Naive B cell (primary cell): ENCODE measurements at regions not wholly inside any gene's neighbourhood (a gene's known extent, or its start where the extent isn't known, plus 50 kb on each side); places are given as distances from the start of the nearest gene placed in this dataset.

Experiments
- ATAC-seq, 2 donors: fragments of 150-1000 bp; cut with Tn5 transposase; 2 replicates each; pipeline ENCODE4 v1.10.0; 2021; ENCODE audit warnings: low read depth in 2 of 2, mild to moderate bottlenecking in 2 of 2, moderate library complexity in 2 of 2
- DNase-seq: peaks from one replicate; pipeline ENCODE4 v3.0.0; 2022
- H3K27ac Mint-ChIP-seq, 6 donors: one replicate each; pipeline ENCODE4 v1.8.0; 2020 to 2022; ENCODE audit warnings: mild to moderate bottlenecking in 6 of 6, mixed read lengths in 6 of 6, moderate library complexity in 5 of 6, inconsistent platforms in 2 of 6
- H3K27me3 Mint-ChIP-seq, 3 donors: one replicate each; pipeline ENCODE4 v1.8.0; 2021 to 2022; ENCODE audit warnings: mixed read lengths in 3 of 3, mild to moderate bottlenecking in 1 of 3
- H3K36me3 Mint-ChIP-seq, 2 donors: one replicate each; pipeline ENCODE4 v1.8.0; 2020 to 2022; ENCODE audit warnings: mixed read lengths in 2 of 2, inconsistent platforms in 1 of 2, mild to moderate bottlenecking in 1 of 2
- H3K4me1 Mint-ChIP-seq, 3 donors: one replicate each; pipeline ENCODE4 v1.8.0; 2020 to 2022; ENCODE audit warnings: mixed read lengths in 3 of 3, inconsistent platforms in 1 of 3, mild to moderate bottlenecking in 1 of 3, moderate library complexity in 1 of 3
- H3K4me3 Mint-ChIP-seq, 8 donors: one replicate each; pipeline ENCODE4 v1.8.0; 2020 to 2022; ENCODE audit warnings: mild to moderate bottlenecking in 8 of 8, mixed read lengths in 8 of 8, moderate library complexity in 8 of 8, inconsistent platforms in 2 of 8
- H3K9me3 Mint-ChIP-seq, 7 donors: one replicate each; pipeline ENCODE4 v1.8.0; 2020 to 2022; ENCODE audit warnings: mixed read lengths in 7 of 7, mild to moderate bottlenecking in 5 of 7, inconsistent platforms in 2 of 7, moderate library complexity in 1 of 7

DNA sequence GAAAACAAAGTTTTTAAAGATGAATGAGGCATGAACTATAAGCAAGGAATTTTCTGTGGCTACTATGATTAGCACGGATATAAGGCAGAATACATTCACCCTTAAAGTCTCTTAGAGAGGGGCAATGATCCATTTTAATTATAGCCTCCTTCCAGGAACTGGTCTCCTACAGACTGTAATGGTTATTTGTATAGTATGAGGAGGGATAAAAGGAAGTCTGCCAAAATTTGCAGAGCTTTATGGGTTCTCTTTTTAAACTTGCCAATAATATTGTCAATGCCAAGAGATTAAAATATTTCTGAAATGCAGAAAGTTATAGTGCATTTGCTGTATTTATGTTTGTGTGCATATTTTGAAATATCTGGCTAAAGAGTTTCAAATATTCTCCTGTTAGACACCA is 271.4 kb upstream of the LUZP2 start:
- ATAC-seq (no peak), DNase-seq (no peak)
- no peak overlapping the region for H3K4me3 Mint-ChIP-seq
- H3K27me3 Mint-ChIP-seq, result no peaks in the 10 kb centered on the region
- H3K36me3 Mint-ChIP-seq, result no peaks in the 10 kb centered on the region
- H3K27ac Mint-ChIP-seq, result no peak overlapping the region
- peaks cover 0 to 14% (median 2%) of the 10 kb centered on the region in 7 donors for H3K9me3 Mint-ChIP-seq
- no peaks in the 10 kb centered on the region for H3K4me1 Mint-ChIP-seq

DNA sequence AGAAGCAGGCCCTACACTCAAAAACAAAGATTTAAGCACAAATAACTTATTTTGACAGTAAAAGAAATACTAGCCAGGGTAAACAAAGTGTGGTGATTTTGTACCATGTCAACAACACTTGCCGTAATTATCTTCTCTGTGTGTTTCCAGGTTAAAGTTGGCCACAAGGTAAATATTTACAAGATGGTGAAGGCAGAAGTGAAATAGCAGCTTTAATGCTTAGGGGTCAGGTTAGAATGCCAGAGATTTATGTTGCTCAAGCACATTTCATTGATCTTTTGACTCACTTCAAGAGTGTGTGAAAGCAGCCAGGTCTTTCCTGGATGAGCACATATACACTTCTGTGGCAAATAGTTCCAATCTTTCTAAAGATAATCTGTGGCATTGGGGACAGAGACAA is 270.2 kb upstream of the LUZP2 start:
- Mint-ChIP-seq H3K27ac (no peak overlapping the region), H3K4me1 (no peaks in the 10 kb centered on the region)
- ATAC-seq, result no peak

DNA sequence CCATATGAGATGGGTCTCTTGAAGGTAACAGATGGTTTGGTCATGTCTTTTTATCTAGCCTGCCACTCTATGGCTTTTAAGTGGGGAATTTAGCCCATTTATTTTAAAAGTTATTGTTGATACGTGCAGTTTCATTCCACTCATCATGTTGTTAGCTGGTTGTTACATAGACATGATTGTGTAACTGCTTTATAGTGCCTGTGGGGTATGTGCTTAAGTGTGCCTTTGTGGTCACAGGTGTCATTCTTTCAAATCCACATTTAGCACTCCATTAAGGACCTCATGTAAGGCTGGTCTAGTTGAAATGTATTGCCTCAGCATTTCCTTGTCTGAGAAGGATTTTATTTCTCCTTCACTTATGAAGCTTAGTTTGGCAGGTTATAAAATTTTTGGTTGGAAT is 263.8 kb upstream of the LUZP2 start:
- Mint-ChIP-seq H3K4me1 (no peaks in the 10 kb centered on the region), H3K9me3 (peaks cover 0 to 9% (median 2%) of the 10 kb centered on the region in 7 donors), H3K27ac (no peak overlapping the region), H3K4me3 (no peak overlapping the region), H3K27me3 (no peaks in the 10 kb centered on the region), H3K36me3 (no peaks in the 10 kb centered on the region)
- no peak for ATAC-seq
- DNase-seq, result no peak

More for the DNA sequence above, 270.2 kb upstream of the LUZP2 start:
- H3K9me3 Mint-ChIP-seq, result peaks cover 0 to 14% (median 2%) of the 10 kb centered on the region in 7 donors
- H3K36me3 Mint-ChIP-seq, result no peaks in the 10 kb centered on the region
- no peak for DNase-seq
- H3K4me3 Mint-ChIP-seq, result no peak overlapping the region
- no peaks in the 10 kb centered on the region for H3K27me3 Mint-ChIP-seq

DNA sequence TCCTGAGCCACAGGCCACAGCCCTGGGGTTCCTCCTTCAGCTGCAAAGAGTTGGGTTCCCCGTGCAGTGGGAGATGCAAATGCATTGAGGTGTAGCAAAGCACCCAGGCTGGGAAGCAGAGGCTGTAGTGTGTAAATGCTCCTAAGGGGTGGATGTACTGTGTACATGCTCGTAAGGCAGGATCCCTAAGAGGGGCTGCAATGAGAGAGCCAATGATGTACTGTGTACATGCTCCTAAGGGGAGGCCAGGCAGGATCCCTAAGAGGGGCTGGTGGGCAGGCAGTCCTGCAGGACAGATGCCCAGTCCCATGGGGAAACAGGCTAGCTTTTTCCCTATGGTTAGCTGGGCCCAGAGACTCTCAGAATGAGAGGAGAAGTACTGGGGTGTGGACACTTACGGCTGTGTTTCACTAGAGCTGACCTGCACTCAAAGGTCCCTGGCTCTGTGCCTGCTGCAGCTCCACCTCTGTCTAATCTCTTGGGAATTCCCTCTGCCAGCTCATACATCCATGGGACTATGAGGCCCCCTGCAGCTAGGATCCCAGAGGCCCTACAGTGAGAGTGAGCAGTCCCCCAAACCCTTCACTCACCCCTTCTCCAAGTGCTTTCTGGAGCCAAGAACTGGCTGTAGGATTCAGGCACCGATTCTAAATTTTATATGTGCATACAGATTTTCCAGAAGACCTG is 261.9 kb upstream of the LUZP2 start:
- Mint-ChIP-seq H3K9me3 (peaks cover 0 to 5% (median 0%) of the 10 kb centered on the region in 7 donors), H3K4me1 (no peaks in the 10 kb centered on the region)

DNA sequence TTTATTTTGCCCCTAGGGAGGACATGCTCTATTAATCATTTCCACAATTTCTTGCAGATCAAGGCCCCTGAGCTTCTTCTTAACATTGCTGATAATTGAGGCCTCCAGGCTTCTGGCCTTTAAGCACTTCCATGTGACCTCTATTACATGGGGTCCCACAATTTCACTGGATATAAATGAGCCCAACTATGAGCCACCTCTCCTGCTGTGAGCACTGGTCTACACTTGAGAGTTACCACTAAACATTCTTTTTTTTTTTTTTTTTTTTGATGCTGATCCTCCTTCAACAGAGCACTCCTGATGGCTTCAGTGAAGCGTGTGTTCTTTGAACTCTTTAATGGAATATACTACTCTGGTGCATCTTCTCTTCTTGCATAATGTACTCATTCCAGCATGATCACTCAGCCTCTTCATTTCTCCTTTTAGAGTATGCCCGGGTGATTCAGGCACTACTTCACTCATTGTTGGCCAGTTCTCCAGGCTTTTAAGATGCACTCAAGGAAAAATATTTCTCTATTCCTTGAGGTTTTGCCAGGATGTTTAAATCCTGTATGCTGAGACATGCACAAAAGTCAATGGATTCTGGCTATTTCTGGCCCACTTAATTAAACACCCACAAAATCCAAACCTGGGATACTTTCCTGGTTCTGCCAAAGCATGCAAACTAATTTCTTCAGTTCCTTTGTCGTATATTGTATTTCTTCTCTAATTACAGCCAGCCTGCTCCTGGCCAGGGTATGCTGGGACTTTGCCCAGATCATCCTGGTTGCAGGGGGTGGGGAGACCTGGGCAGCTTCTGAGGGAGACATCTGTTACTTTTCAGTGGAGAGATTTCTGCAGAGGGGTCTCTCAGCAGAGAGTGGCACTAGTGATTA is 257.8 kb upstream of the LUZP2 start:
- Mint-ChIP-seq H3K27ac (no peak overlapping the region), H3K36me3 (no peaks in the 10 kb centered on the region), H3K4me1 (peaks cover 0 to 6% (median 3%) of the 10 kb centered on the region in 3 donors), H3K27me3 (no peaks in the 10 kb centered on the region), H3K9me3 (peaks cover 0 to 9% (median under 1%) of the 10 kb centered on the region in 7 donors), H3K4me3 (no peak overlapping the region)
- no peak for DNase-seq
- ATAC-seq, result no peak

More for the DNA sequence above, 261.9 kb upstream of the LUZP2 start:
- Mint-ChIP-seq H3K27ac (no peak overlapping the region), H3K36me3 (no peaks in the 10 kb centered on the region), H3K27me3 (no peaks in the 10 kb centered on the region), H3K4me3 (no peak overlapping the region)
- ATAC-seq (no peak), DNase-seq (no peak)

DNA sequence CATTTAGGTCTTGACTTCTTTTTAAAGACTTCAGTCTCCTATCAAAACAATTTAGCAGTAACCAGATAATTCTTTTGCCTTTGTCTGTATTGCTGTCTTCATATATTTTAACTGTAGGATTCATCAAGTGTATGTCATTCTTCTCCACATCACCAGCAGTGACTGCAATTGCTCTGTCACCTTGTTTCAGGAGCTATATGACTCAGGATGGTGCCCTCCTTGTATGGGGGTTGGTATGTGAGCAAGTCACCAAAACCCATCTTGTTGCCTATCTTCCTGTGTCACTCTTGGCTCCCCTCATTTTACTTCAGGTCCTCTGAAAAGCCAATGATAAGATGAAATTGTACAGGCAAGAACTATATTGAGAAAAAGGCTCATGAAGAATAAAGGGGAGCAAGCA is 256.9 kb upstream of the LUZP2 start:
- Mint-ChIP-seq H3K4me1 (peaks cover 0 to 6% (median 3%) of the 10 kb centered on the region in 3 donors), H3K27me3 (no peaks in the 10 kb centered on the region), H3K9me3 (peaks cover 0 to 9% (median 3%) of the 10 kb centered on the region in 7 donors), H3K4me3 (no peak overlapping the region), H3K36me3 (no peaks in the 10 kb centered on the region), H3K27ac (no peak overlapping the region)
- ATAC-seq (no peak), DNase-seq (no peak)

DNA sequence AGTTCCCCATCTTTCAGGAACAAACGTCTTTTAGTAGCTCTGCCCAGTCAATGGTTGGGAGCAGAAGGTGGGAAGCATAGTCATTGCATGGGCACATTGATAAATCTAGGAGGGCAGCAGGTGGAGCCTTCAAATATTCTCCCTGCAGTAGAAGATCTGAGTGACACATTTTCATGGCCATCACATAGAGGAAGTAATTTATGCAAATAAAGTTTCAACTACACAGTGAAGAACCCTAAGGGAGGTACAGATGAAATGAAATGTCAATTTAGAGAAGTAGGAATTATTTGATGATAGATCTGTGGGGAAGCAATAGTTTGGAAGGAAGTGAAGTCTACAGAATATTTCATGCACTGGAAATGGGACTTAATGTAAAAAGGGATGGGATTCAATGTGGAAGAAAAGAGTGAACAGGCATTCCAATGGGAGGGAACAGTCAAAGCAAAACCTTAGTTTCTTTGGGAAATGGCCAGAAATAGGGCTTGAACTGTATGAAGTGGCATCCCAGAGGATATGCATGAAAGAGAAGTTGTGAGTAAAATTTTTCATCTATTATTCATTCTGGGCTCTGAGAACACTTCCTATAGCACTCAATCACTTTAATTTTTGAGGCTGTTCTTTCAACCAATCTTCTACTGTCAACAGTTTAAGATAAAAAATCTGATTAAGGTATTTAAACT is 256.2 kb upstream of the LUZP2 start:
- ATAC-seq, result no peak
- H3K27me3 Mint-ChIP-seq, result no peaks in the 10 kb centered on the region
- H3K36me3 Mint-ChIP-seq, result no peaks in the 10 kb centered on the region
- H3K9me3 Mint-ChIP-seq, result peaks cover 0 to 9% (median 3%) of the 10 kb centered on the region in 7 donors
- DNase-seq, result no peak
- H3K27ac Mint-ChIP-seq, result no peak overlapping the region
- H3K4me1 Mint-ChIP-seq, result peaks cover 0 to 6% (median 3%) of the 10 kb centered on the region in 3 donors
- no peak overlapping the region for H3K4me3 Mint-ChIP-seq

DNA sequence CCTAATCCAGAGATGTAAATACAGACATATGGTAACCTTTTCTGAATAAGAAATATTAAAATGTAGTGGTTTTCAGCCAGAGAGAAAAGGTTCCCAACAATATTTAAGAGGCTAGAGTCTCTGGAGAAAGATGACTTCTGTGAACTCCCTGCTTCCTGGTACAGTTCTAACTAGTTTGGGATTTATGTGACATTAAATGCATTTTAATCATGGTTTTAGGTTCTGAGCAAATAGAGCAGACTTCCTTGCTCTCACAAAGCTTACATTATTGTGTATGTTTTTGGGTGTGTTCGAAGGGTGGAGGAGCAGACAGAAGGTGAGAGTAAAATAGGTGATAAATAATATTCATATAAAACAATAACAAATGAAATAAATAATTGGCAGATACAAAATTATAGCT is 250.1 kb upstream of the LUZP2 start:
- Mint-ChIP-seq H3K4me1 (no peaks in the 10 kb centered on the region), H3K4me3 (no peak overlapping the region), H3K36me3 (no peaks in the 10 kb centered on the region), H3K9me3 (peaks cover 0 to 9% (median 0%) of the 10 kb centered on the region in 7 donors), H3K27ac (no peak overlapping the region), H3K27me3 (no peaks in the 10 kb centered on the region)
- ATAC-seq, result no peak
- no peak for DNase-seq

DNA sequence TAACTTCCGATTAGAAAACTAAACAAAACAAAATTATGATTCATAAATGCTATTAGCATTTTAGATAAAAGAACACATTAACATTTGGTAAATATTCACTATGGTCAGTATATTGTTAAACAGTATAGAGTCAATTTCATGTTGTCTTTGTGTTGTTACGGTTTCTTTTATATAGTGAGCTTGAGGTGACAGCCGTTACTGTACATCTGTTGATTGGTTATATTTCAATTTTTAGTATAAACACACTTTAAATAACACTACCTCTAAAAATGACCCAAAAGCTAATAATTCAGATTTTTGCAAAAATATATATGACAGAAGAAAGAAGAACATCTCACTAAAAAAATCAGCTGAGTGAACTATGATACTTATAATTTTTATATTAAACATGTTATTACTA is 249.0 kb upstream of the LUZP2 start:
- no peak for ATAC-seq
- Mint-ChIP-seq H3K27ac (no peak overlapping the region), H3K4me3 (no peak overlapping the region)

DNA sequence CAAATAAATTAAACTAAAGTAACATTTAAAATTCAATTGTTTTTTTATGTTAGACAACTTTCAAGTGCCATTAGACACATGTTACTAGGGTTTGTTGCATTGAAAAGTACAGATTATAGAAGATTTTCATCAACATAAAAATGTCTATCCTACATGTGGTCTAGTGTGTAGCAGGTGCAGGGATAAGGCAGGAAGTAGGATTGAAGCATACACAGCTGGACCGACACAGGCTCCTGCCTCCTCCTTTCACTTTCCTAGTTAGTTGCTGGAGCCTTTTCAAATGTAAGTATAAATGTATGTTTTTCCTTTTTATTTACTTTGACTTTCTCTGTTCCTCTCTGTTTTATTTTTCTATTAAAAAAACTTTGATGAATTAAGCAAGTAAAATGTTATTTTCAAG is 246.9 kb upstream of the LUZP2 start:
- no peaks in the 10 kb centered on the region for H3K4me1 Mint-ChIP-seq
- H3K27me3 Mint-ChIP-seq, result no peaks in the 10 kb centered on the region
- H3K9me3 Mint-ChIP-seq, result peaks cover 0 to 2% (median 0%) of the 10 kb centered on the region in 7 donors
- H3K27ac Mint-ChIP-seq, result no peak overlapping the region
- no peak for DNase-seq
- H3K36me3 Mint-ChIP-seq, result no peaks in the 10 kb centered on the region
- no peak for ATAC-seq
- H3K4me3 Mint-ChIP-seq, result no peak overlapping the region

More for the DNA sequence above, 249.0 kb upstream of the LUZP2 start:
- no peaks in the 10 kb centered on the region for H3K36me3 Mint-ChIP-seq
- no peaks in the 10 kb centered on the region for H3K27me3 Mint-ChIP-seq
- no peaks in the 10 kb centered on the region for H3K4me1 Mint-ChIP-seq
- DNase-seq, result no peak
- peaks cover 0 to 9% (median 0%) of the 10 kb centered on the region in 7 donors for H3K9me3 Mint-ChIP-seq

DNA sequence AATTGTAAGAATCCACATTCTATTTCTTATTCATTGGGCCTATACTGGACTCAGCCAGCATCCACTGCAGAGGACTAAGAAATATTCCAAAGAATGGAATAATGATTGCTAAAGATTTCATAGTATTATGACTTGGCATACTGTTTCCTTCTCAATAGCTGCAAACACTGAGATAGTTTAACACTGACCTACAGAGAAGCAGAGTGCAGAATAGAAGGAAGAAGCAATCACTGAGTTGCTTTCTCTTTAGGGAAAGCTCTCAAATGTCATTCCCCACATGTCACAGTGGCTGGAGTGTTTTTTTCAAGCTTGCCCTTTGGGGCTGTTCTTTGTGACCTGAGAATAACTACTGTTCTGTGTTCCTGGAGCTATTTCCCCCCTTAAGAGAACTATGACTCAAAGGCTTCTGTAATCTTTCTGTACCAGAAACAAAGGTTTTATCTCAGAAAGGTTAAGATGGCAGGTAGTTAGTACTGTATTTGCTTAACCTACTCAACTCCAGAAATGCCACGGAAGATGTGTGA is 243.6 kb upstream of the LUZP2 start:
- H3K36me3 Mint-ChIP-seq, result no peaks in the 10 kb centered on the region
- DNase-seq, result no peak
- no peak overlapping the region for H3K27ac Mint-ChIP-seq
- no peaks in the 10 kb centered on the region for H3K27me3 Mint-ChIP-seq
- H3K4me1 Mint-ChIP-seq, result no peaks in the 10 kb centered on the region
- no peak for ATAC-seq
- H3K4me3 Mint-ChIP-seq, result no peak overlapping the region
- H3K9me3 Mint-ChIP-seq, result peaks cover 0 to 2% (median 0%) of the 10 kb centered on the region in 7 donors

DNA sequence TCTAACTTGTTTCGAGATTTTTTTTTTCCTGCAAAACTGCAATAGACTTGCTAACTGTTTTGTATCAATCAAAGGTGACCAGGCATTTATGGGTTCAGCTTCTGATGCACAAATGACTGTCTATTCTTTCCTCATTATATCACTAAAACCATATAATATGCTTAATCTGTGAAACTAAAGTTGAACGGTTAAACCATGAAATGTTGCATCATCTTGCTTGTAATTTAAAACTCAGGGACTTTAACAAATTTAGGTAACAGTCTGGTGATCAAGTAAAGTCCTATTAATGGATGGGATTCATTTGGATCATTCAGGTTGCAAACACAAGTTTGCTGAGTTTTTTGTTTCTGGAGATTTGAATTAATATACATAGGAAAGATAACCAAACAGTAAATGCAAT is 232.0 kb upstream of the LUZP2 start:
- Mint-ChIP-seq H3K27me3 (no peaks in the 10 kb centered on the region), H3K27ac (no peak overlapping the region), H3K4me1 (no peaks in the 10 kb centered on the region), H3K9me3 (peaks cover 0 to 5% (median 3%) of the 10 kb centered on the region in 7 donors), H3K36me3 (no peaks in the 10 kb centered on the region), H3K4me3 (no peak overlapping the region)
- ATAC-seq (no peak), DNase-seq (no peak)

DNA sequence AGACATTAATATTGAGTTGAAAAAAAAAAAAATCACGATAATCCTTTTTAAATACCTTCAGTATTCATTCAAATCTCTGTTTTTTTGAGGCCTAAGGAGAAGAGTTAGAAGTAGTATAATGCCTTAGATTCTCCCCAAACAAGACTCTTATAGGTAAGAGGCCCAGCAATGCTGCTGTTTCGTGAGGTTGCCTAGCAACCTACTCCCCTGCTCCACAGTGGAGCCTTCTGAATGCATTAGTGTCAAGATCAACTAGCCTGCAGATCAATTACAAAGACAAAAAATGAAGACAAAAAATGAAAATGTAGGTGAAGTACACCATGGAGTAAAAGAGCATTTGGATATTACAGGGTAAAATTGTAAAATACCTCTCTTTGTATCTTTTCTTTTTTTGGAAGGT is 229.8 kb upstream of the LUZP2 start:
- Mint-ChIP-seq H3K27me3 (no peaks in the 10 kb centered on the region), H3K27ac (no peak overlapping the region), H3K4me3 (no peak overlapping the region), H3K36me3 (no peaks in the 10 kb centered on the region), H3K9me3 (peaks cover 0 to 5% (median 3%) of the 10 kb centered on the region in 7 donors), H3K4me1 (no peaks in the 10 kb centered on the region)
- DNase-seq, result no peak
- no peak for ATAC-seq
